Left lobe of liver (tissue), 2 donors: ENCODE measurements at regions not wholly inside any gene's neighbourhood (a gene's known extent, or its start where the extent isn't known, plus 50 kb on each side); places are given as distances from the start of the nearest gene placed in this dataset.
A peak's percentile ranks its signal among the peaks of the same experiment; 100 is the strongest.
"Not testable (repeated sequence)": the region's sequence is repeated elsewhere in the genome, so short reads cannot be mapped to it uniquely, and the experiment has no call there.

Experiments used
- ATAC-seq: fragments of 200-7000 bp; cut with Tn5 transposase; one replicate; pipeline ENCODE4 v1.9.1; 2020; ENCODE audit warnings: mild to moderate bottlenecking, moderate library complexity
- DNase-seq: peaks from one replicate; pipeline ENCODE4 v3.0.0-alpha.2; 2020; ENCODE audit warnings: low spot score
- donor health status: DM: no; HTN: no; CAD: no; lungs with moderate emphysema.
- donor health status: DM: no; HTN: yes; CAD: no.

GRCh38 chr3:14252321-14253021 lies 73.9 kb downstream of the LSM3 start:
- ATAC-seq (no peak), DNase-seq (no peak)

GRCh38 chr3:14253022-14253706 lies 74.5 kb downstream of the LSM3 start:
- DNase-seq (peak; percentile 67), ATAC-seq (peak; percentile 91)

- DNase-seq = no peak
- ATAC-seq = no peak
These were observed 75.2 kb downstream of the LSM3 start for GRCh38 chr3:14253707-14254382.

- no peak for ATAC-seq
- DNase-seq = no peak
These were observed 76.4 kb downstream of the LSM3 start for GRCh38 chr3:14254812-14255702.

GRCh38 chr3:14256046-14256445 lies 77.4 kb downstream of the LSM3 start:
- DNase-seq (no peak), ATAC-seq (no peak)

- ATAC-seq = peak; percentile 58
- no peak for DNase-seq
These were observed 78.1 kb downstream of the LSM3 start for GRCh38 chr3:14256561-14257342.

GRCh38 chr3:14258906-14259904 lies 80.6 kb downstream of the LSM3 start:
- ATAC-seq (no peak), DNase-seq (no peak)

- ATAC-seq (no peak), DNase-seq (no peak)
These were observed 81.8 kb downstream of the LSM3 start for GRCh38 chr3:14260463-14260862.

GRCh38 chr3:14261229-14261628 lies 82.6 kb downstream of the LSM3 start:
- DNase-seq (peak; percentile 79), ATAC-seq (peak; percentile 96)

GRCh38 chr3:14262212-14262611 lies 83.6 kb downstream of the LSM3 start:
- DNase-seq (no peak), ATAC-seq (no peak)

GRCh38 chr3:14262867-14263266 lies 84.2 kb downstream of the LSM3 start:
- ATAC-seq = no peak

GRCh38 chr3:14263317-14264005 lies 84.8 kb downstream of the LSM3 start:
- DNase-seq = no peak
- no peak for ATAC-seq

More at GRCh38 chr3:14262867-14263266, 84.2 kb downstream of the LSM3 start:
- no peak for DNase-seq

GRCh38 chr3:14265246-14265962 lies 86.8 kb downstream of the LSM3 start:
- no peak for DNase-seq
- ATAC-seq = no peak

GRCh38 chr3:14266361-14266760 lies 87.7 kb downstream of the LSM3 start:
- DNase-seq (no peak), ATAC-seq (no peak)

GRCh38 chr3:14267976-14268375 lies 89.4 kb downstream of the LSM3 start:
- DNase-seq (no peak), ATAC-seq (no peak)

- DNase-seq (no peak), ATAC-seq (no peak)
These were observed 90.3 kb downstream of the LSM3 start for GRCh38 chr3:14268897-14269296.

GRCh38 chr3:14272041-14272958 lies 93.7 kb downstream of the LSM3 start:
- ATAC-seq, DNase-seq: not testable (repeated sequence)
